Parathyroid adenoma (tissue), 2 donors: ENCODE measurements at regions not wholly inside any gene's neighbourhood (a gene's known extent, or its start where the extent isn't known, plus 50 kb on each side); places are given as distances from the start of the nearest gene placed in this dataset.

Source experiments
- H2AFZ ChIP-seq: fragments of 300-600 bp; sonication (generic); one replicate; pipeline ENCODE4 v1.7.0; 2017; ENCODE audit warnings: antibody characterized with exemption, mild to moderate bottlenecking
- H3K27ac ChIP-seq: fragments of 300-600 bp; sonication (generic); one replicate; pipeline ENCODE4 v1.7.0; 2017
- H3K27me3 ChIP-seq: fragments of 300-600 bp; sonication (generic); one replicate; pipeline ENCODE4 v1.7.0; 2017; ENCODE audit warnings: low read length; ENCODE audit not compliant: control insufficient read depth, insufficient read depth
- H3K36me3 ChIP-seq: fragments of 300-600 bp; sonication (generic); one replicate; pipeline ENCODE4 v1.7.0; 2017; ENCODE audit warnings: low read length; ENCODE audit not compliant: control insufficient read depth, insufficient read depth
- H3K4me1 ChIP-seq: fragments of 300-600 bp; sonication (generic); one replicate; pipeline ENCODE4 v1.7.0; 2017; ENCODE audit warnings: control low read depth
- H3K4me2 ChIP-seq: fragments of 300-600 bp; sonication (generic); one replicate; pipeline ENCODE4 v1.7.0; 2017; ENCODE audit warnings: low read length
- H3K4me3 ChIP-seq: fragments of 300-600 bp; sonication (generic); one replicate; pipeline ENCODE4 v1.7.0; 2017; ENCODE audit warnings: low read depth, low read length
- H3K79me2 ChIP-seq: fragments of 300-600 bp; sonication (generic); one replicate; pipeline ENCODE4 v1.7.0; 2017; ENCODE audit warnings: control low read depth
- H3K9ac ChIP-seq: fragments of 300-600 bp; sonication (generic); one replicate; pipeline ENCODE4 v1.7.0; 2017; ENCODE audit warnings: mild to moderate bottlenecking
- H3K9me3 ChIP-seq: fragments of 300-600 bp; sonication (generic); one replicate; pipeline ENCODE4 v1.7.0; 2017; ENCODE audit warnings: low read length; ENCODE audit not compliant: control insufficient read depth
- TF ChIP-seq, protein P1 (sequence below): fragments of 300-600 bp; sonication (generic); IDR thresholded peaks from one replicate; pipeline ENCODE4 v1.7.0; 2017; ENCODE audit warnings: antibody characterized with exemption, mild to moderate bottlenecking
- donor health status: primary hyperparathyroidism.

DNA sequence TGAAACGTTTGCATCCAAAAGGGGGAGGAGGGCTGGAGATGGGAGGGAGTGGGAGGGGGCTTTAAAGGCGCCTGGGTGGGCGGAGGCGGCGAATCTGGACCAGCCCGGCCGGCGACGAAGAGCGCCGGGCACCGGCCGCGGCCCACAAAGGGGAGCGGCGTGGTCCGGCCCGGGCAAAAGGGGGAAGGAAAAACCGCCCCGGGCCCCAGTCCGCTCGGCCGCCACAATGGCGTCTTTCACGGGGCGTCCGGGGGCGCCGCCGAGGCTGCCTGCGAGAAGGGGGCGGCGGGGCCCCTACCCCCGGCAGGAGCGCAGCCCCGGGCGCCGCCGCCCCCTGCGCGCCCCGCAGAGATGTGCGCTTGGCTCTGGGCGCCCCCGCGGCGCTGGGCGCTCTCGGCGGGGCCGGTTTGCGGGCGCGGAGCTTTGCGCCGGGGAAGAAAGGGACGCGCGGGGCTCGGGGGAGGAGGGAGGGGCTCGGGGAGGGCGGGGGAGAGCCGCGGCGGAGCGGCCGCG, 108.1 kb upstream of the KCTD1 start:
- H3K4me2 ChIP-seq: peak overlapping the region; percentile 73
- H3K9ac ChIP-seq: peak overlapping the region; percentile 23
- peak overlapping the region; percentile 89 for H2AFZ ChIP-seq
- peaks cover 4% of the 10 kb centered on the region for H3K4me1 ChIP-seq
- H3K9me3 ChIP-seq: no peaks in the 10 kb centered on the region
- H3K79me2 ChIP-seq: no peaks in the 10 kb centered on the region
- H3K4me3 ChIP-seq: peak overlapping the region; percentile 58
- no peaks in the 10 kb centered on the region for H3K36me3 ChIP-seq
- H3K27ac ChIP-seq: peak overlapping the region; percentile 84
- H3K27me3 ChIP-seq: no peaks in the 10 kb centered on the region
- TF ChIP-seq, protein P1, sequence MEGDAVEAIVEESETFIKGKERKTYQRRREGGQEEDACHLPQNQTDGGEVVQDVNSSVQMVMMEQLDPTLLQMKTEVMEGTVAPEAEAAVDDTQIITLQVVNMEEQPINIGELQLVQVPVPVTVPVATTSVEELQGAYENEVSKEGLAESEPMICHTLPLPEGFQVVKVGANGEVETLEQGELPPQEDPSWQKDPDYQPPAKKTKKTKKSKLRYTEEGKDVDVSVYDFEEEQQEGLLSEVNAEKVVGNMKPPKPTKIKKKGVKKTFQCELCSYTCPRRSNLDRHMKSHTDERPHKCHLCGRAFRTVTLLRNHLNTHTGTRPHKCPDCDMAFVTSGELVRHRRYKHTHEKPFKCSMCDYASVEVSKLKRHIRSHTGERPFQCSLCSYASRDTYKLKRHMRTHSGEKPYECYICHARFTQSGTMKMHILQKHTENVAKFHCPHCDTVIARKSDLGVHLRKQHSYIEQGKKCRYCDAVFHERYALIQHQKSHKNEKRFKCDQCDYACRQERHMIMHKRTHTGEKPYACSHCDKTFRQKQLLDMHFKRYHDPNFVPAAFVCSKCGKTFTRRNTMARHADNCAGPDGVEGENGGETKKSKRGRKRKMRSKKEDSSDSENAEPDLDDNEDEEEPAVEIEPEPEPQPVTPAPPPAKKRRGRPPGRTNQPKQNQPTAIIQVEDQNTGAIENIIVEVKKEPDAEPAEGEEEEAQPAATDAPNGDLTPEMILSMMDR: no peak

DNA sequence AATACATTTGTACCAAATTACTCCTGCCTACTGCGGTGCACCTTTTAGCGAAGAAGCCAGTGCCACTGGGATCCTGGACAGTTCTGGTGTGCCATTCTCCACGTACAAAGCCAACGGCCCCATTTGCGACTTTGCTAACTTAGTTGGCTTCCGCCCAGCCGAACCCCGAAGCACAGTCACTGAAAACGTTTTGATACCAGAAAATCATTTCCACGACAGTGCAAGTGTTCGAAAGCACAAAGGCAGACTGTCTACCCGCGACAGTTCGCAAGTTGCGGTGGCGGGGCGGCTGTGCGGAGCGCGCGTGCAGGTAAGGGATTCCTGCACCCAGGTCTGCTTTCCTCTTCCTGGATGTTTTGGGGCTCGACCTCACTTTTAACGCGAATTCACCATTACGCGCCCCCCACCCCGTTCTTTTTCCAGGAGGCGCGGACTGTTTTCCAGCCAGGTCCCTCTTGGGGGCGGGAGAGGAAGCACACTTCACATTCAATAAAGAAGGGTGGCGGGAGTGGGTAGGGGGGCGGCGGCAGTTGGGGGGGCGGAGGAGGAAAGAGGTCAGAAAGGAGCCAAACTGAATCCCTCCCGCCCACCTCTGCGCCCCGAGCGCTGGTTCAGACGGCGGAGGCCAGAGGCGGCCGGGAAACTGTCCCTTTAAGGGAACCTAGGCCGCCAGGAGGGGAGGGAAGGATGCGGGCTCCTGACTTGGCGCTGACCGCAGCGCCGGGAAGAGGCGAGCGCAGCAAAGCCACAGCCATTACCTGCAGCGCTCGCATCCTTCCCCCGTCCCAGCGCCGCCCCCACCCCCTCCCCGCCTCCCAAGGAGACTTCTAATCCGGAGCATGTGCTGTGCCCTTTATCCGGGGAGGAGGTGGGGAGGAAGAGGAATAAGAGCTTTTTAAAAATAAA, 107.4 kb upstream of the KCTD1 start:
- Histone ChIP-seq H3K9me3 (no peaks in the 10 kb centered on the region), H3K4me3 (peak overlapping the region; percentile 58), H3K9ac (peak overlapping the region; percentile 23), H3K4me1 (peaks cover 4% of the 10 kb centered on the region), H3K27me3 (no peaks in the 10 kb centered on the region), H3K79me2 (no peaks in the 10 kb centered on the region), H3K4me2 (peak overlapping the region; percentile 73), H3K36me3 (no peaks in the 10 kb centered on the region), H3K27ac (peak overlapping the region; percentile 84), H2AFZ (peak overlapping the region; percentile 89)
- TF ChIP-seq, protein P1: peak; percentile 9

DNA sequence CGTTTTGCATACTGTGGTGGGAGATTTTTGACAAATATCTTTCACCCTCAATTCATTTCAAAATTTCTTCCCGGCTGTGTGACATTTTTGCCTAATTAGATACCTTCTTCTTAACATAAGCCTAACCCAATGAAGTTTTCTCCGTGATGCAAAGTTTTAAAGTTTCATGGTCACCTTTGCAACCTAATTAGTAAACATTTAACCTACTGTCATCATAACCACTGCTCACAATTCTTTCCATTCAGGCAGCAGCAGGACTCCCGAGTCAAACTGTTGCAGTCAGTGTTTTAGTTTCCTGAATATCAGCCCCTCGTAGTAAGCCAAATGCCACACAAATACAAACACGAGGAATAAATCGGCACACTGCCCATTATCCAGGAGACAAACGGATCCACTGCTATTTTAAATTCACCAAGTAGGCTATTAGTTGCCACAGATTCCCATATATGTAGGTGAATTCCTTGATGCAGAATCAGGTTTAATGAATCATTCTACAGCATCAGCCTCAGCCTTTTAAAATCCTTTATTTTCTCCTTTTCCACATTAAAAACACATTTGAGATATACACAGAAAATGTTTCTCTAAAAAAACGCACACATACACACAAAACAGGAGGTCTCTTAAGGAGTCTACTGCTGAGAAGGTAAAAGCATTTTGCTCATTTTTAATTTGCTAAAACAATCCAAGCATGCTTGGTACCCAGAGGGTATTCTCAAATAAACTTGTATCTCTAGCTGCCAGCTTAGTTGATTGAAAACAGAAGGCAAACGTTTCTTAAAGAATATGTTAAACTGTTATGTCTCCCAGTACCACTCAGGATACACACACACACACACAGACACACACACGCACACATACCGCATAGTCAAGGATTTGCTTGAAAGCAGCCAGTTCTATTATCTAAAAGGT, 106.5 kb upstream of the KCTD1 start:
- H3K79me2 ChIP-seq: no peaks in the 10 kb centered on the region
- H3K9me3 ChIP-seq: no peaks in the 10 kb centered on the region
- no peak overlapping the region for H3K9ac ChIP-seq
- H3K27ac ChIP-seq: peak overlapping the region; percentile 84
- H2AFZ ChIP-seq: peak overlapping the region; percentile 89
- no peak overlapping the region for H3K4me3 ChIP-seq
- peak overlapping the region; percentile 73 for H3K4me2 ChIP-seq
- H3K36me3 ChIP-seq: no peaks in the 10 kb centered on the region
- peaks cover 4% of the 10 kb centered on the region for H3K4me1 ChIP-seq
- TF ChIP-seq, protein P1: no peak
- H3K27me3 ChIP-seq: no peaks in the 10 kb centered on the region

DNA sequence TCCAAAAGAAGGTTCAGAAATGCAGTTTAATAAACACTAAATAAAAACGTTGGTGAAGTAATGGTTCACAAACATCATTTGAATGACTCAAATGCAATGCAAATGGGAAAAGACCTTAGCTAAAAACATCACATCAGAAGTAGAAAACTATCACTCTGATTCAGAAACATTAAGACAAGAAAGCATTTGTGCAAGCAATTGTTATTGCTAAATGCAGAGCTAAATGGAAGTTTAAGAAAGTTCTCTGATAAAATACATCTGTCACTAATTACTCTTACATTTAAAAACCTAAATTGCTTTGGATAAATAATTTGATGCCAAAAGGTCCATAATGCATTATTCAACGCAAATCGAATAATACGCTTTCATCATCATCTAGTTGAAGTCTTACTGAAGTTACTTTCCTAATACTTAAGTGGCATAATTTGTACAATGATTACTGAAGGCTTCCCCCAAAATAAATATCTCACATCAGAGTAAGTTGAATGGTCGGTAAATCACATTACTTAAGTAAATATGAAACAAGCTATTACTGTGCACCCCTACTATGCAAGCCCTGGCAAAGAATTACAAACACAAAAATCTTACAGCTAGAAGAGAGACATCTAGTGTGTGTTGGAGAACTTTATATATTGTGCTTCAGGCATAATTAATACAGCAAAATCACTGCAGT, 105.7 kb upstream of the KCTD1 start:
- H2AFZ ChIP-seq: no peak overlapping the region
- no peak overlapping the region for H3K4me2 ChIP-seq
- no peak overlapping the region for H3K4me3 ChIP-seq
- H3K79me2 ChIP-seq: no peaks in the 10 kb centered on the region
- H3K27me3 ChIP-seq: no peaks in the 10 kb centered on the region
- H3K4me1 ChIP-seq: peaks cover 4% of the 10 kb centered on the region
- no peaks in the 10 kb centered on the region for H3K36me3 ChIP-seq
- H3K9ac ChIP-seq: no peak overlapping the region
- no peaks in the 10 kb centered on the region for H3K9me3 ChIP-seq
- TF ChIP-seq, protein P1: no peak
- no peak overlapping the region for H3K27ac ChIP-seq
